ENCODE measurements at regions not wholly inside any gene's neighbourhood (a gene's known extent, or its start where the extent isn't known, plus 50 kb on each side); places are given as distances from the start of the nearest gene placed in this dataset.
A peak's percentile ranks its signal among the peaks of the same experiment; 100 is the strongest.

- H3K9me3 Mint-ChIP-seq, result no peaks in the 10 kb centered on the region
- no peak overlapping the region for H3K27ac Mint-ChIP-seq
- H3K4me3 Mint-ChIP-seq, result no peak overlapping the region
- no peaks in the 10 kb centered on the region for H3K36me3 Mint-ChIP-seq
- H3K4me1 Mint-ChIP-seq, result no peaks in the 10 kb centered on the region
- peaks cover 9% of the 10 kb centered on the region for H3K27me3 Mint-ChIP-seq
Measured at GRCh38 chr15:97747342-97747741, 213.2 kb upstream of the ARRDC4 start.

- H3K27me3 Mint-ChIP-seq, result peaks cover 10% of the 10 kb centered on the region
- H3K27ac Mint-ChIP-seq, result no peak overlapping the region
- no peaks in the 10 kb centered on the region for H3K9me3 Mint-ChIP-seq
- no peak overlapping the region for H3K4me3 Mint-ChIP-seq
- H3K4me1 Mint-ChIP-seq, result no peaks in the 10 kb centered on the region
- no peaks in the 10 kb centered on the region for H3K36me3 Mint-ChIP-seq
Measured at GRCh38 chr15:97748576-97748975, 211.9 kb upstream of the ARRDC4 start.

DNA sequence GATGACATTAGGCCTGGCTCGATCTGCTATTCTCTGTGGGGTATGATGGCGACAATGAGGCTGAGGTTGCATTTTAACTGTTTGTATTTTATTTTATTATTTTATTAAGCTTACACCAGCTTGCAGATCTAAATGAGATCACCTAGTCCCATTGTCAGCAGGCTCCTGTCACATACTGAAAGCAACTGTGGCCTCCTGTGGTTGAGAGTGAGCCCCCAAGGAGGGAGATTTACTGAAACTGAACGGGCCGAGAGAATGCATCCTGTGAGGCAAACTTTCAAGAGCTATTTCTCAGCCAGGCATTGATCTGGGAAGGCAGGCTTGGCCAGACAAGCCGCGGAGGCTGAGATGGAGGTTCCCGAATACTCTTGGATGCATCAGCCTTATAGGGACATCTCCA lies 210.4 kb upstream of the ARRDC4 start:
- H3K4me1 Mint-ChIP-seq, result no peaks in the 10 kb centered on the region
- peaks cover 13% of the 10 kb centered on the region for H3K27me3 Mint-ChIP-seq
- H3K27ac Mint-ChIP-seq, result no peak overlapping the region
- H3K9me3 Mint-ChIP-seq, result no peaks in the 10 kb centered on the region
- H3K4me3 Mint-ChIP-seq, result no peak overlapping the region
- no peaks in the 10 kb centered on the region for H3K36me3 Mint-ChIP-seq

DNA sequence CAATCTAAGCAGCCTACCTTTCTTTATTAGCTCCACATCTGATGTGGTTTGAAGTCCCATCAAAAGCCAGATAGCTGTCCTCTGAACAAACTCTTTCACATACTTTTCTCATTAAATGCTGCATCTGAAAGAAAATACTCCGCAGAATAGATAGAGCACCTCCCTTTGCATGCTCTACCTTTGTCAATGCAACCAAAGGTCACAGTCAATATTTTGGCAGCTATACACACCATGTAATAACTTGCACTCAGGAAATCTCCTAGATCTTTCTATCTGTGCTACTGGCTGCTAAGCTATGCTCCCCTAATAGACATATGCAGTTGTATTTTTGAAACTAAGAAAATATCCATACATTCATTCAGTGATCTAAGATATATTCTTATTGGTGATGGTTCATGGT lies 204.8 kb upstream of the ARRDC4 start:
- H3K36me3 Mint-ChIP-seq, result no peaks in the 10 kb centered on the region
- peaks cover 9% of the 10 kb centered on the region for H3K27me3 Mint-ChIP-seq
- H3K4me3 Mint-ChIP-seq, result no peak overlapping the region
- no peaks in the 10 kb centered on the region for H3K9me3 Mint-ChIP-seq
- H3K27ac Mint-ChIP-seq, result no peak overlapping the region
- H3K4me1 Mint-ChIP-seq, result no peaks in the 10 kb centered on the region

GRCh38 chr15:97759363-97759762 lies 201.1 kb upstream of the ARRDC4 start:
- Mint-ChIP-seq H3K4me3 (no peak overlapping the region), H3K36me3 (no peaks in the 10 kb centered on the region), H3K9me3 (no peaks in the 10 kb centered on the region), H3K4me1 (no peaks in the 10 kb centered on the region), H3K27me3 (peaks cover 4% of the 10 kb centered on the region), H3K27ac (no peak overlapping the region)

DNA sequence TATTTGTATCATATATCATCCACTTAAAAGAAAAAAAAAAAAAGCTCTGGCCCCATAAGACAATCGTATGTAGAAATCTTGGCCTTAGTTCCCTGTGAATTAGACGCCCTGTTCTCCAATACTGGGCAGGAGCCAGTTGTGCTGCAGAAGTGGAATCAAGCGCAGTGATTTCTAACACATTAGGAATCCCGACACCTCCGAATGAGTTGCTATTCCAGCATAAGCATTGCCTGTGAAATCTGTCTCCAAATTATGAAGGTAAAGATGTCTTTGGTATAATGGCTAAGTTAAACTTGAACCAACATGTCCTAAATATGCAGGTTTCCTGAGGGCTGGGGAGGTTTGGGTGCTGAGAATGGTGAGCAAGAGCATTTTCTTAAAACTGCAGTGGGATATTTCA lies 199.4 kb upstream of the ARRDC4 start:
- Mint-ChIP-seq H3K9me3 (no peaks in the 10 kb centered on the region), H3K27ac (no peak overlapping the region), H3K4me3 (no peak overlapping the region), H3K36me3 (no peaks in the 10 kb centered on the region), H3K27me3 (peaks cover 4% of the 10 kb centered on the region), H3K4me1 (no peaks in the 10 kb centered on the region)

DNA sequence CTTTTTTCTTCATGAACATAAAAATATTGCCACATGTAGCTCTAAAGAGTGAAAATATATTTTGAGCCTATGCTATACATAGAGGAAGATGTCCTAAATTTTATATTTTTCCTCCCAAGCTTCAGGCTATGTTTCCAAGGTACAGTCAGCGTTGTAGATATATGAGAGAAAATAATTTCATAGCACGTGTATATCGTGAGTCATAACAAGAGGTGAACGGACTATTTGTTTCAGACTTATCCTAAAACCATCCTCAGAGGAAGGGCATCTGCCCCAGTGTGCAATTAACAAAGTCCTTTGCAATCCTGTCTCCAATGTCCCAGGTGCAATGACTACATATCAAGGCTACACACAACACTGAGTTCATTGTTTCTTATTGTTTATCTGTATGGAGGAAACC lies 177.3 kb upstream of the ARRDC4 start:
- H3K4me3 Mint-ChIP-seq, result no peak overlapping the region
- no peaks in the 10 kb centered on the region for H3K9me3 Mint-ChIP-seq
- no peak overlapping the region for H3K27ac Mint-ChIP-seq
- H3K4me1 Mint-ChIP-seq, result no peaks in the 10 kb centered on the region
- no peaks in the 10 kb centered on the region for H3K27me3 Mint-ChIP-seq
- H3K36me3 Mint-ChIP-seq, result no peaks in the 10 kb centered on the region

- Mint-ChIP-seq H3K27ac (no peak overlapping the region), H3K4me1 (no peaks in the 10 kb centered on the region), H3K9me3 (no peaks in the 10 kb centered on the region), H3K36me3 (no peaks in the 10 kb centered on the region), H3K27me3 (peaks cover 2% of the 10 kb centered on the region), H3K4me3 (no peak overlapping the region)
Measured at GRCh38 chr15:97786741-97787140, 173.8 kb upstream of the ARRDC4 start.

GRCh38 chr15:97790180-97790579 lies 170.3 kb upstream of the ARRDC4 start:
- no peak overlapping the region for H3K4me3 Mint-ChIP-seq

GRCh38 chr15:97791824-97792792 lies 168.4 kb upstream of the ARRDC4 start:
- H3K4me1 Mint-ChIP-seq, result no peaks in the 10 kb centered on the region
- H3K36me3 Mint-ChIP-seq, result no peaks in the 10 kb centered on the region
- H3K27ac Mint-ChIP-seq, result no peak overlapping the region
- peaks cover 8% of the 10 kb centered on the region for H3K27me3 Mint-ChIP-seq
- no peak overlapping the region for H3K4me3 Mint-ChIP-seq
- H3K9me3 Mint-ChIP-seq, result no peaks in the 10 kb centered on the region

More at GRCh38 chr15:97790180-97790579, 170.3 kb upstream of the ARRDC4 start:
- Mint-ChIP-seq H3K4me1 (no peaks in the 10 kb centered on the region), H3K9me3 (no peaks in the 10 kb centered on the region), H3K27ac (no peak overlapping the region), H3K36me3 (no peaks in the 10 kb centered on the region), H3K27me3 (peaks cover 6% of the 10 kb centered on the region)

DNA sequence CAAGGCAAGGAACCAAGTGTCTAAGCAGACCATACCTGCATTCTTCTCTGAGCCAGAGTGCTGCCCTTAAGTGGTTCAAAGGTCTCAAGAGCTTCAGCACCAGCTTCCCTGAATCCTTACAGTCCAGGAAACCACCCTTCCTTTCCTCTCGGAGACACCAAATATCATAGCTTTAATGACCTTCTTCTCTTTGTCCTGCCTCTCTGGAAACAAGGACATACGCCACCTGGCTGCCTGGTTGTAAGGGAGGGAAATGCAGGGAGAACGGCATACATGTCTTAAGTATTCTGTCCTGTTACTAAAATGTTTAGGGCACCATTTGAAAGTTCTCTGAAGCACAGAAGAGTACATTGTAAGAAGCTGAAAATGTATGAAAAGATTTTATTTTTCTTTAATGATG lies 155.6 kb upstream of the ARRDC4 start:
- H3K27me3 Mint-ChIP-seq, result peaks cover 2% of the 10 kb centered on the region
- no peaks in the 10 kb centered on the region for H3K9me3 Mint-ChIP-seq
- H3K4me1 Mint-ChIP-seq, result no peaks in the 10 kb centered on the region

GRCh38 chr15:97806766-97807165 lies 153.7 kb upstream of the ARRDC4 start:
- H3K27me3 Mint-ChIP-seq, result peaks cover 2% of the 10 kb centered on the region
- no peaks in the 10 kb centered on the region for H3K9me3 Mint-ChIP-seq
- no peak overlapping the region for H3K4me3 Mint-ChIP-seq
- no peak overlapping the region for H3K27ac Mint-ChIP-seq
- H3K36me3 Mint-ChIP-seq, result no peaks in the 10 kb centered on the region
- H3K4me1 Mint-ChIP-seq, result no peaks in the 10 kb centered on the region

More for the DNA sequence above, 155.6 kb upstream of the ARRDC4 start:
- Mint-ChIP-seq H3K36me3 (no peaks in the 10 kb centered on the region), H3K27ac (no peak overlapping the region), H3K4me3 (no peak overlapping the region)

DNA sequence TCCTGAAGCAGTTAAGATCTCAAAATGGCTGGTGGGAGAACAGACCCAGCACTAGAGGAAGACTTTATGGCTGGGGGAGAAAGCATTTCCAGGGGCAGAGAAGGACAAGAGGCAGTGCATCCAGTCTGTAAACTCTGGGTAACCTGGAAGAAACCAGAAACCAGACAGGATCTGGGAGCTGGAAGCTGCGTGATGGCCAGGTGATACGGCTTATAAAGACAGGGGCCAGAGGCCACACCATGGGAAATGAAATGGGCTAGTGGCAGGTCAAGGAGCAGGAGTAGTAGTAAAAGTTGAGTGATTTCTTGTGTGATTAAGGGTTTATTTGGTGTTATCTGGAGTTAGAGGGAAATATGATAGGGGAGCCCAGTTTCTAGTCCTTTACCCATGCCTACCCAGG lies 144.7 kb upstream of the ARRDC4 start:
- H3K4me3 Mint-ChIP-seq, result no peak overlapping the region
- no peaks in the 10 kb centered on the region for H3K4me1 Mint-ChIP-seq
- H3K9me3 Mint-ChIP-seq, result peaks cover 4% of the 10 kb centered on the region
- no peaks in the 10 kb centered on the region for H3K27me3 Mint-ChIP-seq
- H3K27ac Mint-ChIP-seq, result peak overlapping the region; percentile 32
- H3K36me3 Mint-ChIP-seq, result no peaks in the 10 kb centered on the region

DNA sequence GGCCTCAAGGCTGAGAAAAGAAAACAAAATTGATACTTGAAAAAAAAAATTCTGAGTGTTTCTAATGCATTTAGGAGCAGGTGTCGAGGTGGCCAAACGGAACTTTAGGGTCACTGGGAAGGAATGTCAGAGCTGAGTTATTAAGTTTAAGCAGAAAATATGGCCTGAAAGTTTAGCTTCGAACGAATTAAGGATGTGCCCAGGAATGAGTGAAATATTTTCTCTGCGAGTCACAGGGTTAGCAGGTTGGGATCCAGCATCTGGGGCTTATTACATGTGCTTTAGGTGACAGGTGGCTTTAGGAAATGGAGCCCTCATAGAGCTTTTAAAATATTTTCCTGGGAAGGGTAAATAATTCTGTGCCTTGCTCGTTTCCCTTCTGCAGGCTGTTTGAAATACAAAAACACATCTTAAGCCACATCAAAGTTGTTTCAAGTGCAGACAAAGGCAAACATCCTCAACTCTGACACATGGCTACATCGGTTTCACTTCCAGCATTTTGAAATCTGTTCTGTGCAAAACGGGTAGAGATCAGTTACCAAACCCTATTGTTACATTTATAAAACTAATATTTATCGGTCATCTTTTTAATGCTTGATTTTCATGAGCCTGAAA lies 143.1 kb upstream of the ARRDC4 start:
- Mint-ChIP-seq H3K4me3 (no peak overlapping the region), H3K9me3 (peaks cover 4% of the 10 kb centered on the region), H3K4me1 (no peaks in the 10 kb centered on the region), H3K27me3 (no peaks in the 10 kb centered on the region), H3K36me3 (no peaks in the 10 kb centered on the region), H3K27ac (no peak overlapping the region)

DNA sequence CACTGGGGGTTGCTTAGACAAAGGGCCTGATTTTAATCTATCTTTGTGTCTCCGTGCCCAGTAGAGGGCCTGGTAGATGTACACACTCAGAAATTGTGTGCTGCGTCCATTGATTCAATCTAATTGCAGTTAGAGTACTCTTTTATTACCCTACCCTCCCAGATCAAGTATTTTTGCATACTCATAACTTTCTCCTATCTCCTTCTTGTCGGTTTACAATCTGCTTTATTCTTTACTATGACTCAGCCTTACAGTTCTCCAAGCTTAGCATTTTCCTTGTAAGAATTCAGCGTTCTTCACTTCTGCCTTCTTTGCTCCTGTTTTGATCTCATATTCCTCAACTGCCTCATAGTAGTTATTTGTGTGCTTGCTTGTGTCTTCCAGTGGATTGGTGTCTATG lies 124.5 kb upstream of the ARRDC4 start:
- no peaks in the 10 kb centered on the region for H3K36me3 Mint-ChIP-seq
- no peak overlapping the region for H3K4me3 Mint-ChIP-seq
- peaks cover 2% of the 10 kb centered on the region for H3K27me3 Mint-ChIP-seq
- no peak overlapping the region for H3K27ac Mint-ChIP-seq
- no peaks in the 10 kb centered on the region for H3K4me1 Mint-ChIP-seq
- peaks cover 11% of the 10 kb centered on the region for H3K9me3 Mint-ChIP-seq

- H3K27ac Mint-ChIP-seq, result no peak overlapping the region
- no peaks in the 10 kb centered on the region for H3K4me1 Mint-ChIP-seq
- no peaks in the 10 kb centered on the region for H3K36me3 Mint-ChIP-seq
- no peak overlapping the region for H3K4me3 Mint-ChIP-seq
- peaks cover 6% of the 10 kb centered on the region for H3K9me3 Mint-ChIP-seq
- H3K27me3 Mint-ChIP-seq, result peaks cover 2% of the 10 kb centered on the region
Measured at GRCh38 chr15:97837896-97838295, 122.6 kb upstream of the ARRDC4 start.

Data from activated naive CD4-positive, alpha-beta T cell treated with anti-CD3 and anti-CD28 coated beads, Interleukin-2, amount 50 U/mL, for 24 hours (primary cell).